ENCODE measurements at regions not wholly inside any gene's neighbourhood (a gene's known extent, or its start where the extent isn't known, plus 50 kb on each side); places are given as distances from the start of the nearest gene placed in this dataset.

DNA sequence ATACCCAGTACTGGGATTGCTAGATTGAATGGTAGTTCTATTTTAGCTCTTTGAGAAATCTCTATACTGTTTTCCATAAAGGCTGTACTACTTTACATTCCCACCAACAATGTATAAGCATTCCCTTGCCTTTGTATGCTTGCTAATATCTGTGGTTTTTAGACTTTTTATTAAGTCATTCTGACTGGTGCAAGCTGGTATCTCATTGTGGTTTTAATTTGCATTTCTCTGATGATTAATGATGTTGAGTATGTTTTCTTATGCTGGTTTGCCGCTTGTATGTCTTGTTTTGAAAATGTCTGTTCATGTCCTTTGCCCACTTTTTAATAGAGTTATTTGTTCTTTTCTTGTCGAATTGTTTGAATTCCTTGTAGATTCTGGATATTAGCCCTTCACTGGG lies 512.7 kb upstream of the PAPPA start:
- H3K9me3 ChIP-seq (ENCODE audit: low read depth), result no peaks in the 10 kb centered on the region
- no peak overlapping the region for H3K4me3 ChIP-seq
- no peaks in the 10 kb centered on the region for H3K9me2 ChIP-seq (replicated peaks; ENCODE audit: insufficient read depth)
- no peak for TF ChIP-seq EZH2phosphoT487 (IDR thresholded peaks at IDR 0.05; ENCODE audit: low read depth, severe bottlenecking, unreplicated experiment)
- TF ChIP-seq EZH2 (IDR thresholded peaks at IDR 0.05; ENCODE audit: borderline replicate concordance), result no peak
- TF ChIP-seq, protein P1, sequence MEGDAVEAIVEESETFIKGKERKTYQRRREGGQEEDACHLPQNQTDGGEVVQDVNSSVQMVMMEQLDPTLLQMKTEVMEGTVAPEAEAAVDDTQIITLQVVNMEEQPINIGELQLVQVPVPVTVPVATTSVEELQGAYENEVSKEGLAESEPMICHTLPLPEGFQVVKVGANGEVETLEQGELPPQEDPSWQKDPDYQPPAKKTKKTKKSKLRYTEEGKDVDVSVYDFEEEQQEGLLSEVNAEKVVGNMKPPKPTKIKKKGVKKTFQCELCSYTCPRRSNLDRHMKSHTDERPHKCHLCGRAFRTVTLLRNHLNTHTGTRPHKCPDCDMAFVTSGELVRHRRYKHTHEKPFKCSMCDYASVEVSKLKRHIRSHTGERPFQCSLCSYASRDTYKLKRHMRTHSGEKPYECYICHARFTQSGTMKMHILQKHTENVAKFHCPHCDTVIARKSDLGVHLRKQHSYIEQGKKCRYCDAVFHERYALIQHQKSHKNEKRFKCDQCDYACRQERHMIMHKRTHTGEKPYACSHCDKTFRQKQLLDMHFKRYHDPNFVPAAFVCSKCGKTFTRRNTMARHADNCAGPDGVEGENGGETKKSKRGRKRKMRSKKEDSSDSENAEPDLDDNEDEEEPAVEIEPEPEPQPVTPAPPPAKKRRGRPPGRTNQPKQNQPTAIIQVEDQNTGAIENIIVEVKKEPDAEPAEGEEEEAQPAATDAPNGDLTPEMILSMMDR (IDR thresholded peaks at IDR 0.05; ENCODE audit: poor library complexity), result no peak
- no peaks in the 10 kb centered on the region for H3K4me1 ChIP-seq (ENCODE audit: insufficient read depth)
- no peaks in the 10 kb centered on the region for H3K79me2 ChIP-seq
- no peaks in the 10 kb centered on the region for H3K27me3 ChIP-seq
- no peak overlapping the region for H3K27ac ChIP-seq
- 86% methylated on average over 2 of the region's 2 CpGs for WGBS (ENCODE audit: low lambda C conversion rate, missing lambda C conversion rate)
- H4K20me1 ChIP-seq (ENCODE audit: insufficient read depth, poor library complexity, severe bottlenecking), result no peaks in the 10 kb centered on the region
- H2AFZ ChIP-seq, result no peak overlapping the region
- H3K4me2 ChIP-seq, result no peak overlapping the region
- H3K36me3 ChIP-seq (replicated peaks; ENCODE audit: insufficient read depth, low read depth), result no peaks in the 10 kb centered on the region
- DNase-seq (ENCODE audit: low spot score), result no peak

DNA sequence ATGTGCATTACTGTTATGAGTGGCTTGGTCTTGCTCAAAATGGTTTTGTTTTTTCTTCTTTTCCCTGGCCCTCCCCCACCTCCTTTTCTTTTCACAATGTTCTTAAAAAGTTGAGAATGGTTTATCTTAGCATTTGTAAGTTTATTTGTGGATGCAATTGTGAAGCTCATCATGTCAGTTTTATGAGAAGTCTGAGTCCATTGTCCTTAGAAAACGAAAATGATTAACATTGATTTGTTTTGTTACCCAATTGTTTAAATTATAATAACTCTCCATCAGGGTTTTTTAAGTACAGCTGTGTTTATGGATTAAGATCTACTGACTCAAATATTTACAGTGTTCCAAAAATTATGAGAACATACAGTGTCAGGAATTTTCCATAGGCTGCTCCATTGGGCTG lies 511.3 kb upstream of the PAPPA start:
- H3K4me2 ChIP-seq, result no peak overlapping the region
- TF ChIP-seq EZH2phosphoT487 (IDR thresholded peaks at IDR 0.05; ENCODE audit: low read depth, severe bottlenecking, unreplicated experiment), result peak; percentile 69
- TF ChIP-seq EZH2 (IDR thresholded peaks at IDR 0.05; ENCODE audit: borderline replicate concordance), result no peak
- TF ChIP-seq, protein P1 (IDR thresholded peaks at IDR 0.05; ENCODE audit: poor library complexity), result no peak
- no peaks in the 10 kb centered on the region for H3K79me2 ChIP-seq
- no peaks in the 10 kb centered on the region for H3K9me3 ChIP-seq (ENCODE audit: low read depth)
- no peaks in the 10 kb centered on the region for H4K20me1 ChIP-seq (ENCODE audit: insufficient read depth, poor library complexity, severe bottlenecking)
- 47% methylated on average over 1 of the region's 1 CpG for WGBS (ENCODE audit: low lambda C conversion rate, missing lambda C conversion rate)
- H3K4me3 ChIP-seq, result no peak overlapping the region
- H3K4me1 ChIP-seq (ENCODE audit: insufficient read depth), result no peaks in the 10 kb centered on the region
- H3K27me3 ChIP-seq, result no peaks in the 10 kb centered on the region
- no peak overlapping the region for H2AFZ ChIP-seq
- H3K9me2 ChIP-seq (replicated peaks; ENCODE audit: insufficient read depth), result no peaks in the 10 kb centered on the region
- H3K36me3 ChIP-seq (replicated peaks; ENCODE audit: insufficient read depth, low read depth), result no peaks in the 10 kb centered on the region
- DNase-seq (ENCODE audit: low spot score), result no peak
- no peak overlapping the region for H3K27ac ChIP-seq

DNA sequence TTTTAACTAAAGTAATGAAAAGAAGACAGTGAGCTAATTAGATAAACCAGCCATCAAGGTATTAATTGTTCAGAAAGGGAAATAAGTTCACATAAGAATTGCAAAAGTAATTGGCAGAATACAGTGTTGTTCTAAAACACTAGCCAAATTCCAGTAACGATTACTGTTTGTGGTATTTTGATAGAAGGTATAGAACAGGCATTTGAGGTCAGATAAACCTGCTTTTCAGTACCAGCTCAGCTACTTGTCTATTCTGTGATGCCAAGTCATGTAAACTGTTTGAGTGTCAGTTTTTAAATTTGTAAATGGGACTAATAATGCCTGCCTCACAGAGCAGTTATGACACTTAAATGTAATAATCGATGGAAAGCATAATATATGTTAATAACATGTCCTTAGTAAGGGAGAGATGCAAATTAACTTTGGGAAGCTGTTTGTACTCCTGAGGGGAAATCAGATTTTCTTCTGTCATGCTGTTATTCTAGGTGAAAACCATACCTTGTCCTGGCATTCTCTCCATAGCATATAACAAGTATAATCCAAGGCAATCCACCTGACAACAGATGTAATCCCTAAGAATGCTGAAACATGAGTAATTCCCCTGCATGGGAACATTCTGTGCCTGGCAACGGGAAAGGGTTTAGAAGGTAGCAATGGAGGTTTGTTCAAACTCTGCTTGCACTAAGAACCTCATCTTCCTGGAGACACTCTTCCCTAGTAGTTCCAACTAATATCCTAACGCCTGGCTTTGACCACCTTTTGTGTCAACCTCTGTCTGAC lies 509.5 kb upstream of the PAPPA start:
- Histone ChIP-seq H3K27ac (peak overlapping the region; percentile 13), H3K27me3 (no peaks in the 10 kb centered on the region), H3K79me2 (no peaks in the 10 kb centered on the region), H3K4me2 (no peak overlapping the region), H2AFZ (no peak overlapping the region), H3K36me3 (replicated peaks; ENCODE audit: insufficient read depth, low read depth) (no peaks in the 10 kb centered on the region), H3K4me1 (ENCODE audit: insufficient read depth) (no peaks in the 10 kb centered on the region), H3K4me3 (no peak overlapping the region), H4K20me1 (ENCODE audit: insufficient read depth, poor library complexity, severe bottlenecking) (no peaks in the 10 kb centered on the region), H3K9me3 (ENCODE audit: low read depth) (no peaks in the 10 kb centered on the region), H3K9me2 (replicated peaks; ENCODE audit: insufficient read depth) (no peaks in the 10 kb centered on the region)
- TF ChIP-seq EZH2 (IDR thresholded peaks at IDR 0.05; ENCODE audit: borderline replicate concordance), result no peak
- TF ChIP-seq EZH2phosphoT487 (IDR thresholded peaks at IDR 0.05; ENCODE audit: low read depth, severe bottlenecking, unreplicated experiment), result no peak
- TF ChIP-seq, protein P1 (IDR thresholded peaks at IDR 0.05; ENCODE audit: poor library complexity), result no peak
- WGBS (ENCODE audit: low lambda C conversion rate, missing lambda C conversion rate), result 68% methylated on average over 4 of the region's 4 CpGs
- no peak for DNase-seq (ENCODE audit: low spot score)
